ENCODE measurements at regions not wholly inside any gene's neighbourhood (a gene's known extent, or its start where the extent isn't known, plus 50 kb on each side); places are given as distances from the start of the nearest gene placed in this dataset.

DNA sequence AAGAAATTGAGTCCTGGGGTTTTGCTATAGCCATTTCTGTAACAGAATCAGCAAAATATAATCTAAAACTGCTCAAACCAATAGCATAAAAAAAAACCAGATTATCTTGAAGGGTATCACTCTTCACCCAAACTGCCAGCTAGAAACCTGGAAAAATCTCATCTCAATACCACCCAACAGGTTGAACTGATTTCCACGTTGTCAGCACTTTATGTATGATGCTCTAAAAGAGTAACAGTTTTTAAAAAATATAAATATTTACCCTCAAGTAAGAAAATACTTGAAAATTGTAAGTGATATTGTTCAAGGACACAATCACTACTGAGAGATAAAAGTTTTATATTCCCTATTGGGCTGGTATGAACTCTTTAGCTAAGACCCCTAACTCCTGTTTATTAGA, 451.3 kb downstream of the EPHA3 start:
- TF ChIP-seq, protein P1, sequence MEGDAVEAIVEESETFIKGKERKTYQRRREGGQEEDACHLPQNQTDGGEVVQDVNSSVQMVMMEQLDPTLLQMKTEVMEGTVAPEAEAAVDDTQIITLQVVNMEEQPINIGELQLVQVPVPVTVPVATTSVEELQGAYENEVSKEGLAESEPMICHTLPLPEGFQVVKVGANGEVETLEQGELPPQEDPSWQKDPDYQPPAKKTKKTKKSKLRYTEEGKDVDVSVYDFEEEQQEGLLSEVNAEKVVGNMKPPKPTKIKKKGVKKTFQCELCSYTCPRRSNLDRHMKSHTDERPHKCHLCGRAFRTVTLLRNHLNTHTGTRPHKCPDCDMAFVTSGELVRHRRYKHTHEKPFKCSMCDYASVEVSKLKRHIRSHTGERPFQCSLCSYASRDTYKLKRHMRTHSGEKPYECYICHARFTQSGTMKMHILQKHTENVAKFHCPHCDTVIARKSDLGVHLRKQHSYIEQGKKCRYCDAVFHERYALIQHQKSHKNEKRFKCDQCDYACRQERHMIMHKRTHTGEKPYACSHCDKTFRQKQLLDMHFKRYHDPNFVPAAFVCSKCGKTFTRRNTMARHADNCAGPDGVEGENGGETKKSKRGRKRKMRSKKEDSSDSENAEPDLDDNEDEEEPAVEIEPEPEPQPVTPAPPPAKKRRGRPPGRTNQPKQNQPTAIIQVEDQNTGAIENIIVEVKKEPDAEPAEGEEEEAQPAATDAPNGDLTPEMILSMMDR (IDR thresholded peaks at IDR 0.05) = no peak
- no peak for TF ChIP-seq POLR2A (IDR thresholded peaks at IDR 0.05)
